ENCODE measurements at regions not wholly inside any gene's neighbourhood (a gene's known extent, or its start where the extent isn't known, plus 50 kb on each side); places are given as distances from the start of the nearest gene placed in this dataset.
A peak's percentile ranks its signal among the peaks of the same experiment; 100 is the strongest.
"Not testable (repeated sequence)": the region's sequence is repeated elsewhere in the genome, so short reads cannot be mapped to it uniquely, and the experiment has no call there.

- DNase-seq (ENCODE audit: low read depth) = peak; percentile 51
Measured at GRCh38 chr1:114032271-114033215, 53.3 kb downstream of the OLFML3 start.

GRCh38 chr1:114033216-114033706 lies 54.0 kb downstream of the OLFML3 start:
- no peak for DNase-seq (ENCODE audit: low read depth)

GRCh38 chr1:114033961-114034360 lies 54.7 kb downstream of the OLFML3 start:
- no peak for DNase-seq (ENCODE audit: low read depth)

- DNase-seq (ENCODE audit: low read depth) = no peak
Measured at GRCh38 chr1:114034567-114035303, 55.5 kb downstream of the OLFML3 start.

- DNase-seq (ENCODE audit: low read depth) = no peak
Measured at GRCh38 chr1:114035304-114035700, 56.0 kb downstream of the OLFML3 start.

DNA sequence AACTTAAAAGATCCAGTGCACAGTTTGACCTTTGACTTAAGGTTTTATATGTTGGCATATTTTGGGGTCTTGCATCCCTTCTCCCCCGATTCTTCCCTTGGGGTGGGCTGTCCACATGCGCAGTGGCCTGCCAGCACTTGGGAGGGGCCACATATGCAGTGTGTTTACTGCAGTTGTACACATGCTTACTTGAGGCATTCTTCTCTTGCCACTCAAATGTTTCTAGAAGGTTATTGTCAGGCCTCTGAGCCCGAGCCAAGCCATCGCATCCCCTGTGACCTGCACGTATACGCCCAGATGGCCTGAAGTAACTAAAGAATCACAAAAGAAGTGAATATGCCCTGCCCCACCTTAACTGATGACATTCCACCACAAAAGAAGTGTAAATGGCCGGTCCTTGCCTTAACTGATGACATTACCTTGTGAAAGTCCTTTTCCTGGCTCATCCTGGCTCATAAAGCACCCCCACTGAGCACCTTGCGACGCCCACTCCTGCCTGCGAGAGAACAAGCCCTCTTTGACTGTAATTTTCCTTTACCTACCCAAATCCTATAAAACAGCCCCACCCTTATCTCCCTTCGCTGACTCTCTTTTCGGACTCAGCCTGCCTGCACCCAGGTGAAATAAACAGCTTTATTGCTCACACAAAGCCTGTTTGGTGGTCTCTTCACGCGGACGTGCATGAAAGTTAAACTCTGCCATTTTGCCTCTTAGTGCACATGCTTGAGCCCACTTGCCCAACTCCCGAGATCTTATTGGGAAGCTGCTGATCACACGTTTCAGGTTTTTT lies 57.8 kb downstream of the OLFML3 start:
- not testable (repeated sequence) for DNase-seq (ENCODE audit: low read depth)

- no peak for DNase-seq (ENCODE audit: low read depth)
Measured at GRCh38 chr1:114037631-114037890, 58.3 kb downstream of the OLFML3 start.

GRCh38 chr1:114037962-114038816 lies 58.9 kb downstream of the OLFML3 start:
- no peak for DNase-seq (ENCODE audit: low read depth)
